ENCODE measurements at regions not wholly inside any gene's neighbourhood (a gene's known extent, or its start where the extent isn't known, plus 50 kb on each side); places are given as distances from the start of the nearest gene placed in this dataset.

DNA sequence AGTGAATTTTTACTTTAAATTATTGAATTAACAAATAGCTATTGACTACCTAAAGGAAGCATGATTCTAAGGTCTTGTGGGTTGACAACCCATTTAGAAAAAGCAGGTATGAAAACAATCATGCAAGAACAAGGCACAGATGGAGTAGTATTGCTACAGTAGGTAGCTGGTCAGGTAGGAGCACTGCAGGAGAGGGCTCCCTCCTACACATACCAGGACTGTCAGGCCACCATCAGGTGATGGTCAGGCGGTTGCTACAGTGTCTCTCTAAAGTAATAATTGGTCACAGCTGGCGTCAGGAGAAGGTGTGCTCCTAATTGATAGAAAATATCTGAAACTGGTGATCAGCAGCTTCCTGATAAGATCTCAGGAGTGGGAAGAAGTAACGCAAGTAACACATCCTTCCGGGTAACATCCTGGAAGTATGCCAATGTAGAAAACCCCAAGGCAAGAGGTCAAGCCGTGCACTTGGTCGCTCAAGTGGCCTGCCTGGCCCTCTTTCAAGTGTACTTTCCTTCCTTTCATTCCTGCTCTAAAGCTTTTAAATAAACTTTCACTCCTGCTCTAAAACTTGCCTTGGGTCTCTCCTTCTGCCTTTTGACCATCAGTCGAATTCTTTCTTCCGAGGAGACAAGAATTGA, 486.5 kb downstream of the TMEM114 start:
- TF ChIP-seq, protein P1, sequence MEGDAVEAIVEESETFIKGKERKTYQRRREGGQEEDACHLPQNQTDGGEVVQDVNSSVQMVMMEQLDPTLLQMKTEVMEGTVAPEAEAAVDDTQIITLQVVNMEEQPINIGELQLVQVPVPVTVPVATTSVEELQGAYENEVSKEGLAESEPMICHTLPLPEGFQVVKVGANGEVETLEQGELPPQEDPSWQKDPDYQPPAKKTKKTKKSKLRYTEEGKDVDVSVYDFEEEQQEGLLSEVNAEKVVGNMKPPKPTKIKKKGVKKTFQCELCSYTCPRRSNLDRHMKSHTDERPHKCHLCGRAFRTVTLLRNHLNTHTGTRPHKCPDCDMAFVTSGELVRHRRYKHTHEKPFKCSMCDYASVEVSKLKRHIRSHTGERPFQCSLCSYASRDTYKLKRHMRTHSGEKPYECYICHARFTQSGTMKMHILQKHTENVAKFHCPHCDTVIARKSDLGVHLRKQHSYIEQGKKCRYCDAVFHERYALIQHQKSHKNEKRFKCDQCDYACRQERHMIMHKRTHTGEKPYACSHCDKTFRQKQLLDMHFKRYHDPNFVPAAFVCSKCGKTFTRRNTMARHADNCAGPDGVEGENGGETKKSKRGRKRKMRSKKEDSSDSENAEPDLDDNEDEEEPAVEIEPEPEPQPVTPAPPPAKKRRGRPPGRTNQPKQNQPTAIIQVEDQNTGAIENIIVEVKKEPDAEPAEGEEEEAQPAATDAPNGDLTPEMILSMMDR (IDR thresholded peaks at IDR 0.05), result no peak
- no peak for TF ChIP-seq EZH2 (IDR thresholded peaks at IDR 0.05)

All from neural progenitor cell (in vitro differentiated cells).